Activated CD4-positive, alpha-beta T cell treated with anti-CD3 and anti-CD28 coated beads, Interleukin-2, Interleukin-6, amounts not matched to agents 100 ng/mL and 50 ng/mL, durations not matched to agents 16 hours and 8 hours (primary cell): ENCODE measurements at regions not wholly inside any gene's neighbourhood (a gene's known extent, or its start where the extent isn't known, plus 50 kb on each side); places are given as distances from the start of the nearest gene placed in this dataset.
"Not testable (repeated sequence)": the region's sequence is repeated elsewhere in the genome, so short reads cannot be mapped to it uniquely, and the experiment has no call there.

Experiments
- DNase-seq: peaks from one replicate; pipeline ENCODE4 v3.0.0-alpha.2; 2020

DNA sequence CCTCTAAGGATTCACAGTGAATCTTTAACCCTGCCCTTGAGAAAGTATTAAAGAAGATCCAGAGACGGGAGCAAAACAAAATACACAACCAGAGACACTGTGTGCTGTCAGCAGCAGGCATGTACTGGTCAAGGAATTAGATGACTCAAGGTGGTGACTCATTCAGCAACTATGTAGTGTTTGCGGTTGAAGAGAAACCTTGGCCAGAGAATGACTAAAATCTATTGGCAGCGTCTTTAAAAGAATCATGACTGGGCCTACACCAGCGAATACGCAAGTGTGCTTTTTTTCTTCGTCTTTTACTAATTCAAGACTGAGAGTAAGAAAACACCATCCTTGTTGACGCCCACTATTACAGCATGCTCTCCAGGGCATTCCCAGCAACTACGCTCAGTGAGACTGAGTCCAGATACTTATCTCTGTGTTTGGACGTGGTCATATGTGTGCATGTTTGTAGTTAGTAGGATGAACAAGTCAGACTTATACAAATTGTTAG lies 72.4 kb upstream of the BACH2 start:
- DNase-seq: peak; percentile 89

DNA sequence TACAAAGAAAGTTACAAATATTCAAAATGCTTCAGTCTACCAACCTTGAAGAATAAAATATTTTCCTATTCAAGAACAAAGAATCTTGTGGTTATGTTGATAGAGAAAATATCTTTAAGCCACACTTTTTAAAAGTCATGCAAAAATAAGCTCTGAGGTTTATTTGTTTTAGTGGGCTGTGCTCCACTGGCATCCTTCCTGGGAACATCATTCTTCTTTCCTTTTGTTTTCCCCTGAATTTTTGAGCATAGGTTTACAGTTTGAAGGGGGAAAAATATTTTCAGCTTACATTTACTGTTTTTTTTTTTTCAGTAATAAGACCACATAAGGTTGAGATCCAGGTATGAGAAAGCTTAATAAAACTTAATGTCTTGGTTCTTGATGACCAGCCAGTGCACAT lies 72.0 kb upstream of the BACH2 start:
- DNase-seq: no peak

DNA sequence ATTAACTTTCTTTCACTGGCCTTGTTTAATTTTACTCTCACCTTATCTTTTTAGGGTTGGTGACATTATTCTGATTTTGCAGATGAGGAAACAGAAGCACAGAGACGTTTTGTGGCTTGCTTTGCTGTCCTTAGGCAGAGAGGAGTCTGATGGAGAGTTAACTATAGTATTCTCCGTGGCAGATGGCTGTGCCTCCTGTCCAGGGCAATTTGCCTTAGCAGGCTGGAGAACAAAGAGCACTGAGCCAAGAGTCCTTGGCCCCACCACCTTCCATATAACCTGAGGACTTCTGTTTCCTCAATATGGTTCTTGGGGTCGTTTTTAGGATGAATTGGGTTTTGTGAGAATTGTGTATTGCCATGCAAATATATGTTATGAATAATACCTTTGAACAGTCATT lies 71.4 kb upstream of the BACH2 start:
- DNase-seq: no peak

DNA sequence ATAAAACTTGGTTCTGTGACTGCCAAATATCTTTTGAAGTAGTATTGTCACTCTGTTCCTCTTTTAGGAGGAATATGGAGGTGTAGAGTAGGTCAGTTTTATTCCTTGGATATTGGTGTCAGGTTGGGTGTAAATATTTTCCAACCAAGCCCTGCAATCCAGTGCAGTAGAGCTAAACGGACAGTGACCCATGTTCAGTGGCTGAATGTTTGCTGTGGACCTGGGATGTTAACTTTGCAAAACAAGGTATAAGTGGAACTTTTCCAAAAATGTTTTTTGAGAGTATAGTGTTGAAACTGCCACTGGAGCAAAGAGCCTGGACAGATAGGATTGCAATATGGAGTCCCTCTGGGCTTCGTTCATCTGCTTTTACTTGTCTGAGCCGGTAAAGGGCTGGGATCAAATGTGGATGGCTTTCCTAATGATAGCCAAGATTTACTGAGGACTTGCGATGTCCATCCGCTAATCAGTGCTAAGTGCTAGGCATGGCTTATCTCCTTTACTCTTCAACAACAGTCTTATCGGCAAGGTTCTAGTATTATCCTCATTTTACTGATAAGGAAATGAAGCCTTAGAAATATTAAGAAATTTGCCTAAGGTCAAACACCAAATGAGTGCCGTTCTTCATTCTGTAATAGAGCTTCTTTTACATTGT lies 69.0 kb upstream of the BACH2 start:
- no peak for DNase-seq

DNA sequence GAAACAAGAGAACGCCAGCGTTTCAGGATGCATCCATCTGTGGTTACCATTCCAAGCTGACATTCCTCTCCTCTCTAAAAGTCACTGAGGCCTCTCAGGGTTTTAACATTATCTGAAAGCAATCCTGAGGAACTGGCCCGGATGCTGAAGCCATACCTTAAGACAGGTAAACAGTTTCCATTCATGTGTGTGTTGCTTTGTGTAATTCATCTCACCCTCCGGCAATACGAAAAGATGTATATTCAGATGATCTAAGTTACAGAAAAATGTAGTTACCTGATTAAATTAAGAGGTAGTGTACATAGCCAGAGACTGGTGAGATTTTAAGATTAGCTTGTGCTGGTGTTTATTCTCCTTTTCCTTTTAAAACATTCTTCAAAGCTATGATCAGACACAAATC lies 68.4 kb upstream of the BACH2 start:
- no peak for DNase-seq

DNA sequence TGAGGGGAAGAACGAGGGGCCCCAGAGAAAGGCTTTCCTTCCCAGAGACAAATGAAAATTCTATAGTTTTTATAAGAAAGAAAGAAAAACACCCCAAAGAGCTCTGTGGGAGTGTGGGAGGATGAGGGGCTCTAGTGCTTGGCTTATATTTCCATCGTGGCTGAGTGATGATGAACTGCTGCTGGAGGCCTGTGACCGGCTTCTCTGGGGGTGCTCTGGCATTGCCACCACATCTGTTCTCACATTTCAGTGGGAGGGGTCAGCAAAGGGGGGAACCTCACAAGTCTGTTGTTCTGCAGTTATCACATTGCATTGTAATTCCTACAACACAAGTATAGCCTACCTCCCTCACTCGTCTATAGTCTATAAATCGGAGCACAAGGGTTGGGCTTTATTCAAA lies 67.6 kb upstream of the BACH2 start:
- no peak for DNase-seq

DNA sequence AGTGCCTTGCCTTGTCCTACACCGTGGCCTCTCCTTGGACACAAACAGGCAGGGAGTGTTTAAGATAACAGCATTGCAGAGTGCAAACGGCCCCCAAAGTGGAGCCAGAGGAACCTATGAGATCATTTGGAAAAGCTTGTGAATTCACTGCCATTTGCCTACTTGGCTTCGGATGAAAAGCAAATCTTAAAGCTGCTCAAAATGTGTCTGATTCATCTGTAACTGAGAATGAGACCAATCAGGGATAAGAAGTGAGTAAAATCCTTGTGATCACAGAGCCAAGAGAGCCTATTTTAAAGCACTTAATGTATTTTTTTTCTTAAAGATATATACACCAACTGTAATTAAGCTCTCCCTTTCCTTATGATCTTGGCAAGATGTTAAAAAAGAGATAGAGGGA lies 65.7 kb upstream of the BACH2 start:
- DNase-seq: no peak

DNA sequence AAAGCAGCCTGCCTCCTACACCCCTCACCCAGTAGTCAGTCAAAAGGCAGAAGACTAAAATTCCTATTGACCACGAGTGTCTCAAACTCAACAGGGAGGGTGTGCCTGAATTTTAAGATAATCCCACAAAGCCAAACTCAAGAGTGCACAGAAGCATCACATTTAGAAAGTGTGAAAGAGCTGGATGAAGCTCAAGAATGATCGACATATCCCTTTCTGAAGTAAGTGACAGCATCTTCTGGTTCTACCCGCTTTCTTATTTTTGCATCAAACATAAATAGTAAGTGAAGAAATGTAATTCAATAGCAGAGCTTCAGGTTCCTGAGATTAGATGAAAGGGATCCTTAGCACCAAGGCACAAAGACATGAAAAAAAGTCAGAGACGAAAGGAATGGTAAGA lies 64.5 kb upstream of the BACH2 start:
- DNase-seq: no peak

DNA sequence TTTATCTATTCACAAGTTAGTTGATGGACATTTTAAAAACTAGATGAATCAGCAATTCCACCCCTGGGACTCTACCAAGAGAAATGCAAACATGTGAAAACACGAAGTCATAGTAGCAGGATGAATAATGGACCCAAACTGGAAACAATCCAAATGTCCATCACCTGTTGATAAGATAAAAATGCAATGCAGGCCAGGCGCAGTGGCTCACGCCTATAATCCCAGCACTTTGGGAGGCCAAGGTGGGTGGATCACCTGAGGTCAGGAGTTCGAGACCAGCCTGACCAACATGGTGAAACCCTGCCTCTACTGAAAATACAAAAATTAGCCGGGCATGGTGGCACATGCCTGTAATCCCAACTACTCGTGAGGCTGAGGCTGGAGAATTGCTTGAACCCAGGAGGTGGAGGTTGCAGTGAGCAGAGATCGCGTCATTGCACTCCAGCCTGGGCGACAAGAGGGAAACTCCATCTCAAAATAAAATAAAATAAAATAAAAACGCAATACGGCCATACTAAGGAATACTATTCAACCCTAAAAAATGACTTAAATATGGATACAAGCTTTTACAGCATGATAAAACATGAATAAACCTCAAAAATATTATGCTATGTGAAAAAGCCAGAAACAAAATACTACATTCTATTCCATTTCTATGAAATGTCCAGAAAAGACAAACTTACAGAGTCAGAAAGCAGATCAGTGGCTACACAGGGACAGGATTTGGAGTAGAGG lies 61.6 kb upstream of the BACH2 start:
- not testable (repeated sequence) for DNase-seq

DNA sequence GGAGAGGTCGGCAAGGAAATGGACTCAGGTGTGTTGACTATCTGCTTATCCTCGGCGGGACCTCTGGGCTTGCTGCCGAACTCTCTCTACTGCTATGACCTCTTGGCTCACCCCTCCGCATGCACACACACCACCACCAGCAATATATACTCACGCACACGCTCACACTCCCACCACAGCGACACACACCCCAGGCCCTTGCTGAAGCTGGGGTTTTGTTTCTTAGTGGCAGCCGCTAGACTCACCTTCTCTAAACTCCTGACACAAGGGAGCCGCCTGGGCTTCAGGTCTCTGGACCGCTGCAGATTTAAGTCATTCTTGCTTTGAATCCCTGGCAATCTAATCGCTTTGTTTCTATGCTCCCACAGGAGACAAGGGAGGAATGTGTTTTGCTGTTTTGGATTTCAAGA lies 59.4 kb upstream of the BACH2 start:
- DNase-seq: no peak

DNA sequence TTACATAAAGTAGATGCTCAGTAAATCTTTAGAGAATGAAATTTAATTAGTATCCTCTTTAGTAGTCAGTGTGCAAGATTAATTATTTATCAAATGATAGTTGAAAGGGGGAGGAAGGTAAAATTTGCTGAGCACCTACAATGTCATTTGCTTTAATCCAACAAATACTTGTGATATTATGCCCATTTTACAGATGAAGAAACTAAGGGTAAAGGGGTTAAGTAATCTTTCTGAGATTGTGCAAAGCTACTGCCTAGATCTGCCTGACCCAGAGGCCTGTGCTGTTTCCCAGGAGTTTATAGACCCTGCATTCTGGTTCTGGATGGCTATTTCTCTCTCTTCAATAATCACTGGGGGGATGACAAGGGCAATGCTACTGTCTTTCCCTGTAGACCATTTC lies 58.3 kb upstream of the BACH2 start:
- no peak for DNase-seq

DNA sequence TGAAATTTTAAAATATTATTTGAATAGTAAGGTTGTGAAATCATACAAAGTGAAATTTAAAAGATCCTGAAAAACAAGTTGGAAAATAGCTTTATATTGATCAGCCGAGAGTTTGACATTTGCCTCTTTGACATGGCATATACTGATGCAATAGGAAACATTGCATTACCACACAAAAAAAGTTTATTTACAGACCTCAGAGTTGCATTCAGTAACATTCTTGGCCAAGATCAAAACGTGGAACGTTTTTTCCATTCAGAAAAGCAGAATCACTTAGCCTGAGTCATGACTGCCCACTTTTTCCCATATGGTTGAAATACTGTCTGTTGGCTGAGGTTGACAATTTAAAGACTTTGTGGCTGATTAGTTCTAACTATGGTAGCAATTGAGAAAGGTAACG lies 55.1 kb upstream of the BACH2 start:
- DNase-seq: peak; percentile 7

DNA sequence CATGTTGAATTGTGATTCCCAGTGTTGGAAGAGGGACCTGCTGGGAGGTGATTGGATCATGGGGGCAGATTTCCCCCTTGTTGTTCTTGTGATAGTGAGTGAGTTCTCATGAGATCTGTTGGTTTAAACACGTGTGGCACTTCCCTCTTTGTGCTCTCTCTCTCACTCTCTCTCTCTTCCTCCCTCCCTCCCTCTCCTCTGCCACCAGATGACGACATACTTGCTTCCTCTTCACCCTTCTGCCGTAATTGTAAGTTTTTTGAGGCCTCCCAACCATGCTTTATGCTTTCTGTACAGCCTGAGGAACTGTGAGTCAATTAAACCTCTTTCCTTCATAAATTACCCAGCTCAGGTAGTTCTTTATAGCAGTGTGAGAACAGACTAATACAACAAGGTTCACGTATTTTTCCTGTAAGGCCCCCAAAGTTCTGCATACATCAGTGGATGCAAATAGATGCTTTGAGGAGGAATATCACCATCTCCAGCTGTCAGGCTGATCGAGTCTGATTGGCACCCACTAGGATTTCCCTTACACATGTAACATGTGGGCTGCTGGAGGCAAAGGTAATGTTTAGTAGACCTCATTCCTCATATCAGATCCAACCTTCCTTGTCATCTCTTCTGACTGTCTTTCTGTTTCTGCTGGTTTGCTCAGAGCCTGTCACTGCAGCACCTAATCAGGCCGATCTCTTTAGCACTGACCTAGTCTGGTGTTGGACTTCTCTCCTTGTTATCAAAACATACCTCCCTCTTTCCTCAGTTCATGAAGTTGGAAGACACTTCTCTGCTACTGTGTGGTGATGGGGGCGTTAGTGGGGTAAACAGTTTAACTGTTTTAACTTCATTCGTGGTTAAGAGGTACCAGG lies 54.3 kb upstream of the BACH2 start:
- DNase-seq: peak; percentile 28

DNA sequence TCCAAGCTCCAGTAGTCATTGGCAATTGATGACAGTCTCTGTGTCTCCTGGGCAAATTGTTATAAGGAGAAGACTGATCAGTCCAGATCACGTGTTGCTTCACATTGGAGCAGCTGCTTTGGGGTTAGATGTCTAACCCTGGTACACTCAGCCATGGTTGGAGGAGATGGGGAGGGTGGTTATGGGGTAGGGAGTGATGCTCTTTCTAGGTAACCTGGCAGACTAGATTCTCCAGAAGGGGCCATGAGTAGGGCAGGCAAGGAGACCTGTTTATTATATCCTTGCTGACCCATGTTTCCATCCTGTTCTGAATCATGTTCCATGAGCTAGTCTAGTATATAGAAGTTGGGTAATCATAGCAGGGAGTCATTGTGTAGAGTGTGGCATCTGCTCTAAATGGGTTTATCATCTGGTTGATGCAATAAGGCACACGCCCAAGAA lies 50.8 kb upstream of the BACH2 start:
- peak; percentile 14 for DNase-seq

DNA sequence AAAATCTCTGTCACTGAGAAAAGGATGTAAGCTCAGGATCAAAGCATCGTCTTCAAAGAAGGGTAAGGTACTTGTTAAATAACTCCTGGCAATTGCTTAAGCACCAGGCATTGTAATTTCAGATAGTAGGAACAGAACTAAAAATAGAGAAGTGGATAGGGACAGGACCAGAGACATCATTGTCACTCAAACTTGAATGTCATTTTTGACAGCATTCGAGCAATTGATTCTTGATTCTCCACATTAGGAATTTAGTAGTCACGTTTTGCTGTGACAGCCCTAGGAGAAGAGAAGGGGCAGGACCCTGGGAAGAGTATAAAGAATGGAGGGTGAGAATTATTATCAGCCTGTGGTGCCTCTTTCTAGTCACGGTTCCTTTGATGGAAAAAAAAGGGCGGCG lies 50.1 kb upstream of the BACH2 start:
- DNase-seq: no peak
